Fibroblast of pulmonary artery (primary cell): ENCODE measurements at regions not wholly inside any gene's neighbourhood (a gene's known extent, or its start where the extent isn't known, plus 50 kb on each side); places are given as distances from the start of the nearest gene placed in this dataset.

Experiments used
- DNase-seq: peaks from one replicate; pipeline ENCODE4 v3.0.0-alpha.2; 2010; ENCODE audit warnings: low read depth
- H3K4me3 ChIP-seq: replicated peaks from 2 replicates; pipeline ENCODE4 v1.5.1; 2011; ENCODE audit warnings: low read depth, mild to moderate bottlenecking, control low read depth, low read length, moderate library complexity
- CTCF ChIP-seq: IDR thresholded peaks from 2 replicates; pipeline ENCODE4 v1.5.1; 2011; ENCODE audit warnings: mild to moderate bottlenecking, control low read depth, low read length, inconsistent platforms; ENCODE audit errors: missing control alignments

- H3K4me3 ChIP-seq = no peak overlapping the region
- peak; percentile 53 for DNase-seq
- no peak for TF ChIP-seq CTCF
Observed at GRCh38 chr18:68438983-68439382, 275.9 kb downstream of the TMX3 start.

- DNase-seq = no peak
- no peak for TF ChIP-seq CTCF
- no peak overlapping the region for H3K4me3 ChIP-seq
Observed at GRCh38 chr18:68438536-68438935, 276.4 kb downstream of the TMX3 start.

GRCh38 chr18:68436485-68436884 is 278.4 kb downstream of the TMX3 start:
- no peak for TF ChIP-seq CTCF
- peak; percentile 86 for DNase-seq
- H3K4me3 ChIP-seq = no peak overlapping the region

GRCh38 chr18:68435581-68435980 is 279.3 kb downstream of the TMX3 start:
- H3K4me3 ChIP-seq = no peak overlapping the region
- TF ChIP-seq CTCF = no peak
- DNase-seq = no peak

- DNase-seq = no peak
- no peak overlapping the region for H3K4me3 ChIP-seq
- no peak for TF ChIP-seq CTCF
Observed at GRCh38 chr18:68431922-68432198, 283.0 kb downstream of the TMX3 start.

- H3K4me3 ChIP-seq = no peak overlapping the region
- no peak for DNase-seq
- TF ChIP-seq CTCF = no peak
Observed at GRCh38 chr18:68431111-68431921, 283.6 kb downstream of the TMX3 start.

GRCh38 chr18:68429841-68430240 is 285.1 kb downstream of the TMX3 start:
- no peak overlapping the region for H3K4me3 ChIP-seq
- DNase-seq = peak; percentile 58
- TF ChIP-seq CTCF = no peak
